GM06990 (cell line): ENCODE measurements at regions not wholly inside any gene's neighbourhood (a gene's known extent, or its start where the extent isn't known, plus 50 kb on each side); places are given as distances from the start of the nearest gene placed in this dataset.

ENCODE experiments used
- DNase-seq: peaks from one replicate; pipeline ENCODE4 v3.0.0-alpha.2; 2011; ENCODE audit not compliant: insufficient read length; ENCODE audit errors: extremely low read depth
- H3K27me3 ChIP-seq: replicated peaks from 2 replicates; pipeline ENCODE4 v1.6.0; 2011; ENCODE audit warnings: low read length; ENCODE audit not compliant: control insufficient read depth, insufficient read depth
- H3K36me3 ChIP-seq: 2 replicates; pipeline ENCODE4 v1.5.1; 2011; ENCODE audit warnings: low read length; ENCODE audit not compliant: control insufficient read depth, insufficient read depth
- H3K4me3 ChIP-seq: replicated peaks from 2 replicates; pipeline ENCODE4 v1.5.1; 2011; ENCODE audit warnings: low read depth, mild to moderate bottlenecking, control low read depth, low read length
- CTCF ChIP-seq: IDR thresholded peaks from 2 replicates; pipeline ENCODE4 v1.5.1; 2011; ENCODE audit warnings: low read length, control low read depth, mild to moderate bottlenecking, inconsistent platforms; ENCODE audit not compliant: insufficient read depth, poor library complexity, severe bottlenecking

GRCh38 chr2:220463876-220464275, 836.4 kb downstream of the SLC4A3 start:
- H3K27me3 ChIP-seq = no peaks in the 10 kb centered on the region
- H3K4me3 ChIP-seq = no peak overlapping the region
- no peak for DNase-seq
- H3K36me3 ChIP-seq = no peaks in the 10 kb centered on the region
- no peak for TF ChIP-seq CTCF

GRCh38 chr2:220465700-220466099, 838.3 kb downstream of the SLC4A3 start:
- Histone ChIP-seq H3K4me3 (no peak overlapping the region), H3K27me3 (no peaks in the 10 kb centered on the region), H3K36me3 (no peaks in the 10 kb centered on the region)
- no peak for TF ChIP-seq CTCF
- DNase-seq = no peak

GRCh38 chr2:220466251-220466691, 838.8 kb downstream of the SLC4A3 start:
- Histone ChIP-seq H3K36me3 (no peaks in the 10 kb centered on the region), H3K4me3 (no peak overlapping the region), H3K27me3 (no peaks in the 10 kb centered on the region)
- no peak for DNase-seq
- TF ChIP-seq CTCF = no peak

GRCh38 chr2:220469201-220469600, 841.8 kb downstream of the SLC4A3 start:
- Histone ChIP-seq H3K4me3 (no peak overlapping the region), H3K36me3 (no peaks in the 10 kb centered on the region), H3K27me3 (no peaks in the 10 kb centered on the region)
- TF ChIP-seq CTCF = no peak
- DNase-seq = no peak

GRCh38 chr2:220473611-220474010, 846.2 kb downstream of the SLC4A3 start:
- Histone ChIP-seq H3K27me3 (no peaks in the 10 kb centered on the region), H3K4me3 (no peak overlapping the region), H3K36me3 (no peaks in the 10 kb centered on the region)
- no peak for TF ChIP-seq CTCF
- no peak for DNase-seq

GRCh38 chr2:220476877-220477276, 849.4 kb downstream of the SLC4A3 start:
- Histone ChIP-seq H3K4me3 (no peak overlapping the region), H3K27me3 (no peaks in the 10 kb centered on the region), H3K36me3 (no peaks in the 10 kb centered on the region)
- no peak for DNase-seq
- TF ChIP-seq CTCF = no peak
